ENCODE measurements at regions not wholly inside any gene's neighbourhood (a gene's known extent, or its start where the extent isn't known, plus 50 kb on each side); places are given as distances from the start of the nearest gene placed in this dataset.

GRCh38 chr2:147040298-147041120, 804.3 kb upstream of the ACVR2A start:
- TF ChIP-seq YY1 (tag by site-specific recombination; IDR thresholded peaks at IDR 0.05): no peak
- TF ChIP-seq SP2 (tag by site-specific recombination; IDR thresholded peaks at IDR 0.05): no peak

All from HEK293 (cell line).